Activated CD4-positive, alpha-beta T cell treated with anti-CD3 and anti-CD28 coated beads for 36 hours (primary cell): ENCODE measurements at regions not wholly inside any gene's neighbourhood (a gene's known extent, or its start where the extent isn't known, plus 50 kb on each side); places are given as distances from the start of the nearest gene placed in this dataset.
A peak's percentile ranks its signal among the peaks of the same experiment; 100 is the strongest.
"Not testable (repeated sequence)": the region's sequence is repeated elsewhere in the genome, so short reads cannot be mapped to it uniquely, and the experiment has no call there.

Source experiments
- ATAC-seq: fragments of 200-7000 bp; cut with Tn5 transposase; one replicate; pipeline ENCODE4 v1.10.0; 2021; ENCODE audit warnings: mild to moderate bottlenecking, moderate library complexity
- CTCF ChIA-PET: fragments of 350-600 bp; sonication (Branson Sonifier 250); formaldehyde crosslinking; loops from one replicate; lab custom pipeline; 2021; ENCODE audit warnings: antibody characterized with exemption; lab: Charles Lee
- POLR2A ChIA-PET: fragments of 350-600 bp; sonication (Branson Sonifier 250); formaldehyde crosslinking; loops from one replicate; lab custom pipeline; 2021; ENCODE audit warnings: antibody characterized with exemption, inconsistent platforms; lab: Charles Lee
- DNase-seq: peaks from one replicate; pipeline ENCODE4 v3.0.0-alpha.2; 2020
- H3K27ac Mint-ChIP-seq: one replicate; pipeline ENCODE4 v1.8.0; 2021; ENCODE audit warnings: mixed read lengths
- H3K27me3 Mint-ChIP-seq: one replicate; pipeline ENCODE4 v1.8.0; 2021; ENCODE audit warnings: mixed read lengths
- H3K36me3 Mint-ChIP-seq: one replicate; pipeline ENCODE4 v1.8.0; 2021; ENCODE audit warnings: low read depth, mixed read lengths
- H3K4me1 Mint-ChIP-seq: one replicate; pipeline ENCODE4 v1.8.0; 2021; ENCODE audit warnings: mixed read lengths
- H3K4me3 Mint-ChIP-seq: one replicate; pipeline ENCODE4 v1.8.0; 2021; ENCODE audit warnings: mild to moderate bottlenecking, moderate library complexity, mixed read lengths
- H3K9me3 Mint-ChIP-seq: one replicate; pipeline ENCODE4 v1.8.0; 2021; ENCODE audit warnings: low read depth, mixed read lengths
- intact Hi-C, 2 experiments: fragments of 100-400 bp; cut with DNase I in 1 of 2; cut with micrococcal nuclease in 1 of 2; formaldehyde crosslinking; loops; one replicate each; pipeline versions ENCODE4 v1.14.2 to v1.15.1; 2022 to 2024; cut with DNase I, micrococcal nuclease

DNA sequence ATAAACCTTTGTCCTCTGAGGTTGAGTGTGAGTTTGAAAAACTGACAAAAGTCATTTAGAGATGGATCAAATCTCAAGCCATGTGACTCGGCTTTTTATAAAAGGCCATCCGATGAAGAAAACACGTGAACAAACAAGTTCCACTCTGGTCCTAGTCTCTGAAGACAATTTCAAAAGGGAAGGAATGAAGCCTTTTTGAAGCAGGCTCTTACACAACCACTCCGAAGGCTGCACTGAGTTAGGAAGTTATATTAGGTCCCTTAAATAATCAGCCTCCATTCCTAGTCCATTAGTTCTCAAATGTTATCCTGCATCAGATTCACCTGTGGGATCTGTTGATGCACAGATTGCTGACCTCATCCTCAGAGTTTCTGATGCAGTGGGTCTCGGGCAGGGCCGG lies 166.6 kb upstream of the HMHB1 start:
- no peak overlapping the region for H3K4me3 Mint-ChIP-seq
- CTCF ChIA-PET, result interaction anchor here (0.5 kb wide), 1 partner anchor 732 kb away, joined by 3 read pairs; no protein-coding TSS in a partner anchor
- POLR2A ChIA-PET, result no interaction called here
- no peaks in the 10 kb centered on the region for H3K4me1 Mint-ChIP-seq
- H3K9me3 Mint-ChIP-seq, result no peaks in the 10 kb centered on the region
- intact Hi-C loops, result loop anchor here in 1 of 2 experiments (10.0 kb wide), 1 partner anchor 319 kb away; no protein-coding TSS in a partner anchor
- no peak for ATAC-seq
- no peaks in the 10 kb centered on the region for H3K27me3 Mint-ChIP-seq
- no peak overlapping the region for H3K27ac Mint-ChIP-seq
- H3K36me3 Mint-ChIP-seq, result no peaks in the 10 kb centered on the region
- DNase-seq, result no peak

DNA sequence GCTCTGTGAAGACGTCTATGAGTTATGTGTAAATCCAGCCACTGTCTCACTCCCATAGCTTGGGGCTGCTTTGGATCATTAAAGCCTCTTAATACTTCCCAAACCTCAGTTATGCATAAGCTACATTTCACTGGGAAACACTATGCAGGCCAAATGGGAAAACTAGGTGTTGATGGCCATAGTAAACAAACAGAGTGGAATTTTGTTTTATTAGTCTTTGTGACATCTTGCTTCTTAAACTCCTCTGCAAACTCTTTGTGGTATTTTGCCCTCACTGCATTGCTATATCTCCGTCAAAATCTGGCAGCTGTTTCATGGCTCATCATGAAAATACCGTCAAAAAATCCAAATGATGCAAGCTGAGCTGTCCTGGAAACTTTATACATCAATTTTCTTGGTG lies 167.2 kb upstream of the HMHB1 start:
- DNase-seq (no peak), ATAC-seq (no peak)
- Mint-ChIP-seq H3K4me1 (no peaks in the 10 kb centered on the region), H3K27me3 (no peaks in the 10 kb centered on the region), H3K36me3 (no peaks in the 10 kb centered on the region), H3K27ac (no peak overlapping the region), H3K4me3 (no peak overlapping the region), H3K9me3 (no peaks in the 10 kb centered on the region)
- CTCF ChIA-PET, result no interaction called here
- POLR2A ChIA-PET, result no interaction called here
- intact Hi-C loops, result loop anchor here in 1 of 2 experiments (10.0 kb wide), 1 partner anchor 320 kb away; no protein-coding TSS in a partner anchor

DNA sequence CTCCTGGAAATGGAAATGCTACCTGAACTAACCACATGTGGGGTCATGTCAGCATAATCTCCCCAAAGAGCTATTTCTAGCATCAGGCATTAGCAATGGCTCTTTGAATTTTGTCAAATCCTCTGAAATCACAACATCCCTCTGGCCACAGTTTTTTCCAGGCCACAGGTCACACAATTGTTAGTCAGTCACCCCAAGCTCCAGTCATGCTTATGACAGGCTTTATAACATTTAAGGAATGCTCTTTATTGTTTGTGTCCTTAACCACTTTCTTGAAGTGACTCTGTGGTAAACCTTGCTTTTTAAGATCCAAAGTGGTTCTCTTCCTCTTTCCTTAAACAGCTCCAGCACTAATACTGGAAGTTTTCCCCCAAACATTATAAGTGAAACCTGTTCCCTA lies 169.2 kb upstream of the HMHB1 start:
- Mint-ChIP-seq H3K4me1 (no peaks in the 10 kb centered on the region), H3K36me3 (no peaks in the 10 kb centered on the region), H3K27me3 (no peaks in the 10 kb centered on the region), H3K9me3 (no peaks in the 10 kb centered on the region), H3K27ac (no peak overlapping the region), H3K4me3 (no peak overlapping the region)
- DNase-seq (no peak), ATAC-seq (no peak)
- ChIA-PET CTCF (interaction anchor here (0.7 kb wide), 1 partner anchor 72 kb away, joined by 3 read pairs; no protein-coding TSS in a partner anchor), POLR2A (no interaction called here)
- intact Hi-C loops, result loop anchor here in 1 of 2 experiments (10.0 kb wide), 1 partner anchor 322 kb away; no protein-coding TSS in a partner anchor

DNA sequence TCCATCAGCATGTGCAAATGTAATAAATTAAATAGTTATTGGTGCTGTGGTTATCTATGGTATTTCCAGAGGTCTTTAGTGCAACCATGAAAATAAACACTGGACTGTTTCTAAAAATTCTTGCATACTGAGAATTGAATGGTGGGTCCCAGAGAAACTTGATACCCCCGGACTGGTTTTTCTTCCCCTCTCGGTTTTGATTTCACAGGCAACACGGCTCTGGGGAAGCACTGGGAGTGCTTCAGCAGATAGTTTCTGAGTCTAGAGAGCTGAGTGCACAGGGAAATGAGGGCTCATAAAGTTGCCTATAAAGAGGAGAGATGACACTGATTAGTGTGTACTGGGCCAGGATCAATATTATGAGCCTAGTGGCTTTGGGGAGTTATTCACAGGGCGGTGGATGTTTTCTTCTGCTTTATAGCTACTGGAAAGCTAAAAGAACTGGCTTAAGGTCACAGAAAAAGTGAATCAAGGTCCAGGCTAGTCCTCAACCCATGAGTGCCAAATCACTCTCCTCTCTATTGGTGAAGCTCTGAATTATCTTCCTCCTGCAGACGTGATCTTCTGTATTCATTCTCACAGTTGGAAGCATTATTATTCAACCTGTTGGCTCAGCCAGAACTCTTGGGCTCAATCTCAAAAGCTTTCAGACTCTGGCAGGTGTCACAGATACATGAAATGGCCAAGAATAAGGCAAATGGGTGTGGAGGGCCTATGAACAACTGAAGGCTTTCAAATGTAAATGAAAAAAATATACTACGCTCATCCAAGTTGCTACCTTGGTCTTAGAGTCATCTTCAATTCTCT lies 170.2 kb upstream of the HMHB1 start:
- Mint-ChIP-seq H3K27me3 (no peaks in the 10 kb centered on the region), H3K9me3 (no peaks in the 10 kb centered on the region), H3K36me3 (no peaks in the 10 kb centered on the region), H3K27ac (no peak overlapping the region), H3K4me3 (no peak overlapping the region), H3K4me1 (no peaks in the 10 kb centered on the region)
- CTCF ChIA-PET, result no interaction called here
- ATAC-seq (no peak), DNase-seq (no peak)
- intact Hi-C loops, result loop anchor here in 1 of 2 experiments (10.0 kb wide), 1 partner anchor 323 kb away; no protein-coding TSS in a partner anchor
- POLR2A ChIA-PET, result no interaction called here

DNA sequence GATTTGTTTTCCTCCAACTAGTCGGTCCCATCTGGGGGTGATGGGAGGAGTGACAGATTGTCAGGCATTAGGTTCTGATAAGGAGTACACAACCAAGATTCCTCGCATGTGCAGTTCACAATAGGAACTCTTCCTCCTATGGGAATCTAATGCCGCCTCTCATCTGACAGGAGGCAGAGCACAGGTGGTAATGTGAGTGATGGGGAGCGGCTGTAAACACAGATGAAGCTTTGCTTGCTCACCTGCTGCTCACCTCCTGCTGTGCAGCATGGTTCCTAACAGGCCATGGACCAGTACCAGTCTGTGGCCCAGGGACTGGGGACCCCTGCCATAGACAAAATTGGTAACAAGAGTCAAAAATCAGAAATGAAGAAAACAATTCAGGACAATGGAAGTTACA lies 173.3 kb upstream of the HMHB1 start:
- DNase-seq, result no peak
- no peak overlapping the region for H3K4me3 Mint-ChIP-seq
- no peak overlapping the region for H3K27ac Mint-ChIP-seq
- intact Hi-C loops, result no loop called here
- no peaks in the 10 kb centered on the region for H3K9me3 Mint-ChIP-seq
- no peaks in the 10 kb centered on the region for H3K27me3 Mint-ChIP-seq
- ATAC-seq, result no peak
- ChIA-PET POLR2A (interaction anchor here (0.6 kb wide), 1 partner anchor 881 kb away, joined by 3 read pairs; no protein-coding TSS in a partner anchor), CTCF (interaction anchor here (0.7 kb wide), 1 partner anchor 75 kb away, joined by 3 read pairs; no protein-coding TSS in a partner anchor)
- no peaks in the 10 kb centered on the region for H3K4me1 Mint-ChIP-seq
- no peaks in the 10 kb centered on the region for H3K36me3 Mint-ChIP-seq

DNA sequence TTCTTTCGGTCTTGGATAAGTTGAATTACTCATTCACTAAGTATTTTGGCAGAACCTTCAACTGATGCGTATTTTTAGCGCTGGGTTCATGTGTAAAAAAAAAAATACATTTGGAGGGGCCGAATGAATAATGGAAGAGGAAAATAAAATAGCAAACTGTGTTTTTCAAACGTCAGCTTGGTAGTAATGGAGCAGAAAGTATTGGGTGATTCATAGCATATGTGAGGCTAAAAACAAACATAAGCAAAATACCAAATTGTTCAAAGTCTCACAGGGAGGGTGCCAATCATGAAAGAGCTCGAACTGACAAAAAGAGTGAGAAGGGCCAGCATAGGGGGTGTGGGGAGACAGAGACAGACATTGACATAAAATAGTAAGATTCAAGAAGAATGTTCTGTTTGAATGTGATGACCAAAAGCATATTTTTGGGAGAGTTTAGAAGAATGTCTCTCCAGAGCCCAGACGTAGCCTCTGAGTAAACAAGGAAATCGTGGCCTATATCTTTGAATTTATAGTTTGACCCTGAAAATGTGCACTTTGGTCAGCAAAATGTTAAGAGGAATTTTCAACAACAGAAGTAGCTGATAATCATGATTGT lies 174.9 kb upstream of the HMHB1 start:
- no peak for DNase-seq
- H3K4me1 Mint-ChIP-seq, result no peaks in the 10 kb centered on the region
- H3K4me3 Mint-ChIP-seq, result no peak overlapping the region
- H3K9me3 Mint-ChIP-seq, result no peaks in the 10 kb centered on the region
- ATAC-seq, result no peak
- ChIA-PET CTCF (no interaction called here), POLR2A (no interaction called here)
- H3K27ac Mint-ChIP-seq, result no peak overlapping the region
- H3K27me3 Mint-ChIP-seq, result no peaks in the 10 kb centered on the region
- intact Hi-C loops, result no loop called here
- H3K36me3 Mint-ChIP-seq, result no peaks in the 10 kb centered on the region

DNA sequence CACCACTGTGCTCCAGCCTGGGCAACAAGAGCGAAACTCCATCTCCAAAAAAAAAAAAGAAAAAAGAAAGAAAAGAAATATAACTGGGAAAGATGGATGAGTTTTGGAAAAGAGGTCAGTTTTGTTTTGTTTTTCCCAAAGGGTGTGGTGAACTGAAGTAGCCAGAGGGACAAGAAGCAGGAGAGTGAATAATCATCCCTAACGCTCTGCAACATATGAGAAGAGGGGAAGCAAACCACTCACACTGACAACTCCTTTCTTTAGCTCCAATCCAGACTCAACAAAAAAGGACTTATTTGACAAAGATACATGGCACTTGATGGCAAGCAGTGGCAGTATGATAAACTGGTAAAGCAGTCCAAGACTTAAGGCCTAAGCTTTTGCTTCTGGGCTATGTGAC lies 176.1 kb upstream of the HMHB1 start:
- intact Hi-C loops, result no loop called here
- ChIA-PET POLR2A (no interaction called here), CTCF (interaction anchor here (0.7 to 1.0 kb wide), 2 partner anchors 14 to 552 kb away, joined by 3 to 4 read pairs; no protein-coding TSS in a partner anchor)
- Mint-ChIP-seq H3K4me1 (no peaks in the 10 kb centered on the region), H3K9me3 (no peaks in the 10 kb centered on the region), H3K27ac (no peak overlapping the region), H3K4me3 (no peak overlapping the region), H3K36me3 (no peaks in the 10 kb centered on the region), H3K27me3 (no peaks in the 10 kb centered on the region)
- DNase-seq (no peak), ATAC-seq (no peak)

DNA sequence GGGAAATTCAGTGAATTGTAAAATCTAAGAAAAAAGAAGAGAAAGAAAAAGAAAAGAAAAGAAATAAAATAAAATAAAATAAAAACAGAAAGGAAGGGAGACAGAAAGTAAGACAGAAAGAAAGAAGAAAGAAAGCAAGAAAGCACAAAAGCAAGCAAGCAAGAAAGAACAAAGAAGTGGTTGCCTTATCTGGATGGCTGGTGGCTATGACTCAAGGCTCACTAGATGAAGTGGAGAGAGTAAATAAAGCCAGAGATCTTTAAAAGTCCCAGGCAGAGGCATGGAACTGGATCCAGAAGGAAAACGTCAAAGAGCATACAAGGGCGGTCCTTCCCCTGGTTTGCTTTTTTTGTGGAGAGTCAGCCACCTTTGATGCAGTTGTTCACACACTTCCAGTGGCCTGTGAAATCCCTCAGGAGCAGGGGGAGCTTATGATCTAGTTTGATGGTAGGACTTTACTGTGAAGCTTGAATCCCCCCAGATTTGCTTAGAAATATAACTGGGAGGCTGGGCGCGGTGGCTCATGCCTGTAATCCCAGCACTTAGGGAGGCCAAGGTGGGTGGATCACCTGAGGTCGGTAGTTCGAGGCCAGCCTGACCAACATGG lies 176.7 kb upstream of the HMHB1 start:
- no peak for ATAC-seq
- H3K9me3 Mint-ChIP-seq, result no peaks in the 10 kb centered on the region
- no peak overlapping the region for H3K27ac Mint-ChIP-seq
- no peak overlapping the region for H3K4me3 Mint-ChIP-seq
- no peaks in the 10 kb centered on the region for H3K4me1 Mint-ChIP-seq
- ChIA-PET CTCF (no interaction called here), POLR2A (no interaction called here)
- intact Hi-C loops, result no loop called here
- no peaks in the 10 kb centered on the region for H3K27me3 Mint-ChIP-seq
- no peak for DNase-seq
- no peaks in the 10 kb centered on the region for H3K36me3 Mint-ChIP-seq

DNA sequence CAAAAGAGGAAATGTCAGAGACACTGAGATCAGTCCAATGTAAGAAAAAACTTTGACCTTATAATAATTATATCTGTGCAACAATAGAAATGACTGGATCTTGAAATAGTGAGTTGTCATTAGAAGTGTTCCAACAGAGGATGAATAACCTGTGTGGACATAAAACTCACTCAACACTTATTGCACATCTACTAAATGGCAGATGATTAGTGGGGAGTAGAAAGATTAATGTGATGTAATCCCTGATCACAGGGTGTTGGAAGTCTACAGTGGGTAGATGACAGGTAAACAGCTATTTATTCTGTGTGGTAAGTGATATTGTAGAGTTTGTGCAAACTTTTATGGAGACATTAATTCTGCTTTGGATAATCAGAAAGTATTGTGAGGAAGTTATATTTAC lies 177.3 kb upstream of the HMHB1 start:
- no peak overlapping the region for H3K4me3 Mint-ChIP-seq
- ATAC-seq (no peak), DNase-seq (no peak)
- no peaks in the 10 kb centered on the region for H3K36me3 Mint-ChIP-seq
- H3K27me3 Mint-ChIP-seq, result no peaks in the 10 kb centered on the region
- H3K4me1 Mint-ChIP-seq, result peaks cover 3% of the 10 kb centered on the region
- ChIA-PET CTCF (no interaction called here), POLR2A (no interaction called here)
- intact Hi-C loops, result no loop called here
- H3K27ac Mint-ChIP-seq, result no peak overlapping the region
- no peaks in the 10 kb centered on the region for H3K9me3 Mint-ChIP-seq

DNA sequence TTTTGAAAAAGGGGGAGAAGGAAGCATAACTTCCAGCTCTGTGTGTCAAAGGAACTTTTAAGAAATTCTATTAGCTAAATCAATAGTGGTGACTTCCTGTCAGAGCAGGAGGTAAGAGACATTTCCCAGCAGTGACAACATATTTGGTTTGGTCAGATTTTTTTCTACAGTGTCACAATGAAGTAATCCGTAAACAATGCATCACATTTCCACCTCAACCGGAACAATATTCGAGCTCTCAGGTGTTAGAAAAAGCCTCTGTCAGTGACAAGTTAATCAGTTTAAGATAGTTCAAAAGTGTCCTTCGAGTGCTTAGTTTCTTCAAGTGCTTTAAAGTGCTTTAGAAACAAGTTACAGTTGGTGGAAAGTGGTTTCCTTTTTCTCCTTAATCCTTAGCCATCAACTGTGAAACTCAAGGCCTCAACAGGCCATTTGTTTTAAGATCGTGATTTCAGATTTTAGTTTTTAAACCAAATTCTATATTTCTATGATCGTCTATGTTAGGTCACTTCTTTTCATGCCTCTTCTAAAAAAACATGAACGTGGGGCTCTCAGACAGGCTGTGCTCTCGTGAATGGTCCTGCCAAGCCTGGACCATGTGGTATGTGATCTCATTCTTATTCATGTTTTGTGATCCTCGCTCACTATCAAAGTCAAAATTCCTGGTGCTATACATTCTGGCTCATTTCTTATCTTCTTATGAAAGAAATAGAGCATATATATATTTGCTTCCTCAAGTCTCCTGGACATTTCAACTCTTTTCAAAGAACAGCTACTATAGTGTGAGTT lies 181.9 kb upstream of the HMHB1 start:
- Mint-ChIP-seq H3K4me3 (no peak overlapping the region), H3K27ac (peak overlapping the region; percentile 19), H3K27me3 (peaks cover 1% of the 10 kb centered on the region), H3K9me3 (no peaks in the 10 kb centered on the region), H3K36me3 (no peaks in the 10 kb centered on the region), H3K4me1 (peaks cover 4% of the 10 kb centered on the region)
- CTCF ChIA-PET, result interaction anchor here (0.6 kb wide), 1 partner anchor 639 kb away, joined by 3 read pairs; no protein-coding TSS in a partner anchor
- DNase-seq, result no peak
- intact Hi-C loops, result no loop called here
- POLR2A ChIA-PET, result no interaction called here
- ATAC-seq, result no peak

DNA sequence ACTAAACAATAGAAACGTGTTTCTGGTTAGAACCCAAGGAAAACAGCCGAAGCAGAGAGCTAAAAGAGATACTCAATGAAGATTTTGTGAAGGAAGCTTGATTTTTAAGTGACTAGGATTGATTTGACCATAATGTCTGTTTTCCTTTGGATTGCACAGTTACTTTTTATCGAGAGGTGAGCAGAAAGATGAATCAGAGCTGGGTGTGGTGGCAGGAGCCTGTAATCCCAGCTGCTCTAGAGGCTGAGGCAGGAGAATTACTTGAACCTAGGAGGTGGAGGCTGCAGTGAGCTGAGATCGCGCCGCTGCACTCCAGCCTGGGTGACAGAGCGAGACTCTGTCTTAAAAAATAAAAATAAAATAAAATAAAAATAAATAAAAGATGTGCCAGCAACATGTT lies 186.9 kb upstream of the HMHB1 start:
- H3K4me3 Mint-ChIP-seq, intact Hi-C loops, H3K27ac Mint-ChIP-seq, H3K9me3 Mint-ChIP-seq, H3K27me3 Mint-ChIP-seq, H3K36me3 Mint-ChIP-seq, POLR2A ChIA-PET, H3K4me1 Mint-ChIP-seq, DNase-seq, ATAC-seq: not testable (repeated sequence)
- CTCF ChIA-PET, result interaction anchor here (0.8 to 1.4 kb wide), 3 partner anchors 10 to 608 kb away, joined by 3 to 5 read pairs (median 4); no protein-coding TSS in a partner anchor
